ENCODE measurements at regions not wholly inside any gene's neighbourhood (a gene's known extent, or its start where the extent isn't known, plus 50 kb on each side); places are given as distances from the start of the nearest gene placed in this dataset.
"Not testable (repeated sequence)": the region's sequence is repeated elsewhere in the genome, so short reads cannot be mapped to it uniquely, and the experiment has no call there.

GRCh38 chr17:6254036-6254435 is 180.9 kb downstream of the AIPL1 start:
- DNase-seq = no peak

GRCh38 chr17:6251640-6252039 is 181.5 kb downstream of the WSCD1 start:
- DNase-seq = not testable (repeated sequence)

GRCh38 chr17:6249732-6250131 is 179.6 kb downstream of the WSCD1 start:
- DNase-seq = no peak

GRCh38 chr17:6248061-6248460 is 177.9 kb downstream of the WSCD1 start:
- no peak for DNase-seq

- no peak for DNase-seq
Measured at GRCh38 chr17:6245301-6246177, 175.4 kb downstream of the WSCD1 start.

GRCh38 chr17:6244796-6245195 is 174.6 kb downstream of the WSCD1 start:
- no peak for DNase-seq

GRCh38 chr17:6244253-6244652 is 174.1 kb downstream of the WSCD1 start:
- DNase-seq = no peak

- DNase-seq = no peak
Measured at GRCh38 chr17:6243186-6243585, 173.0 kb downstream of the WSCD1 start.

- no peak for DNase-seq
Measured at GRCh38 chr17:6241996-6242395, 171.8 kb downstream of the WSCD1 start.

GRCh38 chr17:6241381-6241780 is 171.2 kb downstream of the WSCD1 start:
- DNase-seq = no peak

GRCh38 chr17:6240601-6241000 is 170.4 kb downstream of the WSCD1 start:
- DNase-seq = no peak

- no peak for DNase-seq
Measured at GRCh38 chr17:6240001-6240400, 169.8 kb downstream of the WSCD1 start.

- no peak for DNase-seq
Measured at GRCh38 chr17:6239241-6239798, 169.1 kb downstream of the WSCD1 start.

- DNase-seq = no peak
Measured at GRCh38 chr17:6233856-6234255, 163.7 kb downstream of the WSCD1 start.

- no peak for DNase-seq
Measured at GRCh38 chr17:6233339-6233738, 163.2 kb downstream of the WSCD1 start.

- no peak for DNase-seq
Measured at GRCh38 chr17:6232732-6233101, 162.5 kb downstream of the WSCD1 start.

GRCh38 chr17:6231886-6232731 is 161.9 kb downstream of the WSCD1 start:
- DNase-seq = no peak

- no peak for DNase-seq
Measured at GRCh38 chr17:6231465-6231864, 161.3 kb downstream of the WSCD1 start.

GRCh38 chr17:6218333-6218732 is 148.2 kb downstream of the WSCD1 start:
- DNase-seq = no peak

- no peak for DNase-seq
Measured at GRCh38 chr17:6215071-6216035, 145.2 kb downstream of the WSCD1 start.

- no peak for DNase-seq
Measured at GRCh38 chr17:6213859-6214258, 143.7 kb downstream of the WSCD1 start.

- no peak for DNase-seq
Measured at GRCh38 chr17:6212766-6213165, 142.6 kb downstream of the WSCD1 start.

GRCh38 chr17:6209829-6210228 is 139.7 kb downstream of the WSCD1 start:
- no peak for DNase-seq

All from activated CD4-positive, alpha-beta T cell treated with anti-CD3 and anti-CD28 coated beads, Interleukin-2, amount 50 U/mL, for 1 hour (primary cell).